ENCODE measurements at regions not wholly inside any gene's neighbourhood (a gene's known extent, or its start where the extent isn't known, plus 50 kb on each side); places are given as distances from the start of the nearest gene placed in this dataset.

- TF ChIP-seq, protein P1, sequence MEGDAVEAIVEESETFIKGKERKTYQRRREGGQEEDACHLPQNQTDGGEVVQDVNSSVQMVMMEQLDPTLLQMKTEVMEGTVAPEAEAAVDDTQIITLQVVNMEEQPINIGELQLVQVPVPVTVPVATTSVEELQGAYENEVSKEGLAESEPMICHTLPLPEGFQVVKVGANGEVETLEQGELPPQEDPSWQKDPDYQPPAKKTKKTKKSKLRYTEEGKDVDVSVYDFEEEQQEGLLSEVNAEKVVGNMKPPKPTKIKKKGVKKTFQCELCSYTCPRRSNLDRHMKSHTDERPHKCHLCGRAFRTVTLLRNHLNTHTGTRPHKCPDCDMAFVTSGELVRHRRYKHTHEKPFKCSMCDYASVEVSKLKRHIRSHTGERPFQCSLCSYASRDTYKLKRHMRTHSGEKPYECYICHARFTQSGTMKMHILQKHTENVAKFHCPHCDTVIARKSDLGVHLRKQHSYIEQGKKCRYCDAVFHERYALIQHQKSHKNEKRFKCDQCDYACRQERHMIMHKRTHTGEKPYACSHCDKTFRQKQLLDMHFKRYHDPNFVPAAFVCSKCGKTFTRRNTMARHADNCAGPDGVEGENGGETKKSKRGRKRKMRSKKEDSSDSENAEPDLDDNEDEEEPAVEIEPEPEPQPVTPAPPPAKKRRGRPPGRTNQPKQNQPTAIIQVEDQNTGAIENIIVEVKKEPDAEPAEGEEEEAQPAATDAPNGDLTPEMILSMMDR (IDR thresholded peaks at IDR 0.05; ENCODE audit: borderline replicate concordance, extremely low read depth, low read length, poor library complexity, severe bottlenecking) = no peak
- no peak for TF ChIP-seq EZH2 (IDR thresholded peaks at IDR 0.05; ENCODE audit: borderline replicate concordance, low read depth, low read length, severe bottlenecking)
These were observed 58.5 kb upstream of the PDGFD start for GRCh38 chr11:104222464-104222863.

Data from DND-41 (cell line).